Cardiac muscle cell (in vitro differentiated cells and primary cell): ENCODE measurements at regions not wholly inside any gene's neighbourhood (a gene's known extent, or its start where the extent isn't known, plus 50 kb on each side); places are given as distances from the start of the nearest gene placed in this dataset.

Source experiments
- DNase-seq, 2 donors: peaks; one replicate each; pipeline versions ENCODE4 v3.0.0 to v3.0.0-alpha.2; 2010 to 2017; ENCODE audit warnings: low read depth in 1 of 2, low spot score in 1 of 2
- H3K27ac ChIP-seq: fragments of 200-600 bp; sonication (generic); 2 replicates; pipeline ENCODE4 v1.5.1; 2016
- H3K27me3 ChIP-seq: fragments of 200-600 bp; sonication (generic); 2 replicates; pipeline ENCODE4 v1.6.0; 2016; ENCODE audit warnings: control low read depth
- H3K36me3 ChIP-seq: fragments of 200-600 bp; sonication (generic); 2 replicates; pipeline ENCODE4 v1.5.1; 2016; ENCODE audit warnings: control low read depth
- H3K4me1 ChIP-seq: fragments of 200-600 bp; sonication (generic); 2 replicates; pipeline ENCODE4 v1.8.1; 2017; ENCODE audit warnings: low read depth, mild to moderate bottlenecking, mixed run types
- H3K4me3 ChIP-seq: fragments of 200-600 bp; sonication (generic); 2 replicates; pipeline ENCODE4 v1.5.1; 2016; ENCODE audit warnings: mild to moderate bottlenecking
- H3K9me3 ChIP-seq: fragments of 200-600 bp; sonication (generic); 2 replicates; pipeline ENCODE4 v1.5.1; 2017; ENCODE audit warnings: low read depth, mild to moderate bottlenecking, control low read depth
- TF ChIP-seq, protein P1 (sequence below): IDR thresholded peaks from 2 replicates; pipeline ENCODE4 v1.5.1; 2012; ENCODE audit warnings: low read depth, mild to moderate bottlenecking, low read length

DNA sequence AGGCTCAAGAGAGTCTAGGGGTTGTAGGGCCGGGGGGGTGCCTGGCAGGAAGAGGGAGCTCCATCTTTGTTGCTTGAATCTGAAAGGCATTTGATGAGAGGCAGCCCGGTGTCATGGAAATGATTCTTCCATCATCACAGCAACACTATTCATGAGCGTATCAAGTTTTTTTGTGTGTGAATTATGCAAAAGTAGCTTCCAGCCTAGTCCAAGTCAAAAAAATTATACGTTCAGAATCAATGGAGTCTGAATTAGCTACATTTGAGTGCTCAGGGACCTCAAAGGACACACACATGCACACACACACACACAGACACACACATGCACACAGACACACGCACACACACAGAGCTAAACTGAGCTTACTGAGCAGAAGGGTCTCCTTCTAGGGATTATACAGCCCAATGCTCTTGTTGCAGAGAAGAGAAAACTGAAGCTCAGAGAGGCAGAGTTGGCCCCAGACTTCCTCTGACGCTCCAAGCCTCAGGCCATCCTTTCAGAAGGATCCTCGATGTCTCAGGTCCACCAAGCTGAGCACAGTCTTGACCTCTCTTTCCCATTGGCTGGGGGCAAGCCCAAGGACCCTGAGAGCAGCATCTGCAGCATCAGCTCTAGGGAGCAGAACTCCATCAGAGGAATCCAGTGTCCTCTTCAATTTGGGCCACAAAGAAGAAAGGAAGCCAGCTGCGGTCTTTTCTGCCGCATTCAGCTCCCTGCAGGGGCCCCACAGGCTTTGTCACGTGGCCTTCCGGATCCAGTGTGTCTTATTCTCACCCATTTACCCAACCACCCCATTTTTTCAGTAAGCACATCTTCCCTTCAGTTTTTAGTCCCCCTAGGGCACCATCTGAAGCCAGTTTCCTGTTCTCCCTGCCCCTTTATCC lies 228.0 kb downstream of the UACA start:
- TF ChIP-seq, protein P1, sequence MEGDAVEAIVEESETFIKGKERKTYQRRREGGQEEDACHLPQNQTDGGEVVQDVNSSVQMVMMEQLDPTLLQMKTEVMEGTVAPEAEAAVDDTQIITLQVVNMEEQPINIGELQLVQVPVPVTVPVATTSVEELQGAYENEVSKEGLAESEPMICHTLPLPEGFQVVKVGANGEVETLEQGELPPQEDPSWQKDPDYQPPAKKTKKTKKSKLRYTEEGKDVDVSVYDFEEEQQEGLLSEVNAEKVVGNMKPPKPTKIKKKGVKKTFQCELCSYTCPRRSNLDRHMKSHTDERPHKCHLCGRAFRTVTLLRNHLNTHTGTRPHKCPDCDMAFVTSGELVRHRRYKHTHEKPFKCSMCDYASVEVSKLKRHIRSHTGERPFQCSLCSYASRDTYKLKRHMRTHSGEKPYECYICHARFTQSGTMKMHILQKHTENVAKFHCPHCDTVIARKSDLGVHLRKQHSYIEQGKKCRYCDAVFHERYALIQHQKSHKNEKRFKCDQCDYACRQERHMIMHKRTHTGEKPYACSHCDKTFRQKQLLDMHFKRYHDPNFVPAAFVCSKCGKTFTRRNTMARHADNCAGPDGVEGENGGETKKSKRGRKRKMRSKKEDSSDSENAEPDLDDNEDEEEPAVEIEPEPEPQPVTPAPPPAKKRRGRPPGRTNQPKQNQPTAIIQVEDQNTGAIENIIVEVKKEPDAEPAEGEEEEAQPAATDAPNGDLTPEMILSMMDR = no peak
- DNase-seq = no peak
- no peak overlapping the region for H3K27ac ChIP-seq

DNA sequence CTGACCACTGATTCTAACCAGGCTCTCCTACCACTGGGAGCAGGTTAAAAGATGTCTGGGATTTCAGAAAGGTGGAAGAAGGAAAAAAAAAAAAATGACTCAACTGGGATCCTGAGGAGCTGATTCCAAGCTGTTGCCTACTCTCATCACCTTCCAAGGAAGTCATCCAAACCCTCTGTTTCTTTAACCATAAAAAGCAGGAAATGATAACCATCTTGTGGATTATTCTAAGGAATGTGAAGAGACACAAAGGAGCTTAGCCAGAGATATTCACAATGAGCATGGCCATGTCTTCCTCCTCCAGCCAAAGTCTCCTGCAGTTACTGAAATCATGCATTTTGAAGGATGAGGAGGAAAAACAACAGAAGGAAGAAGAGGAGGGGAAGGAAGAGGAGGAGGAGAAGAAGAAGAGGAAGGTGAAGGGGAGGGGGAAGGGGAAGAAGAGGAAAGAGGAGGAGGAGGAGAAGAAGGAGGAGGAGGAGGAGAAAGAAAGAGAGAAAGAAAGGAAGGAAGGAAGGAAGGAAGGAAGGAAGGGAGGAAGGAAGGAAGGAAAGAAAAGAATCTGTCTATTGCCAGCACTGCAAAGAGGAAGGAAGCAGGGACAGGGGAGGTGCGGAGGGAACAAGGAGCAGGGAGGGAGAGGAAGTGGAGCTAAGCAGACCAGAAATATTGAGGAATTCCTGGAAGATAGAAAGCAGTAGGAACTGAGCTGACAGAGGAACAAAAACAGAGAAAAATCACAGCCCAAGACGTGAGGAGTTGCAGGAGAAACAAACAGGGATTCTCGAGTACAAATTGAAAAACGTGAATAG lies 229.2 kb downstream of the UACA start:
- Histone ChIP-seq H3K36me3 (no peaks in the 10 kb centered on the region), H3K4me3 (no peak overlapping the region), H3K9me3 (no peaks in the 10 kb centered on the region), H3K27me3 (peaks cover 10% of the 10 kb centered on the region), H3K4me1 (no peaks in the 10 kb centered on the region), H3K27ac (no peak overlapping the region)
- TF ChIP-seq, protein P1 = no peak
- no peak for DNase-seq

More for the DNA sequence above, 228.0 kb downstream of the UACA start:
- Histone ChIP-seq H3K27me3 (peaks cover 10% of the 10 kb centered on the region), H3K9me3 (no peaks in the 10 kb centered on the region), H3K4me1 (no peaks in the 10 kb centered on the region), H3K36me3 (no peaks in the 10 kb centered on the region), H3K4me3 (no peak overlapping the region)

DNA sequence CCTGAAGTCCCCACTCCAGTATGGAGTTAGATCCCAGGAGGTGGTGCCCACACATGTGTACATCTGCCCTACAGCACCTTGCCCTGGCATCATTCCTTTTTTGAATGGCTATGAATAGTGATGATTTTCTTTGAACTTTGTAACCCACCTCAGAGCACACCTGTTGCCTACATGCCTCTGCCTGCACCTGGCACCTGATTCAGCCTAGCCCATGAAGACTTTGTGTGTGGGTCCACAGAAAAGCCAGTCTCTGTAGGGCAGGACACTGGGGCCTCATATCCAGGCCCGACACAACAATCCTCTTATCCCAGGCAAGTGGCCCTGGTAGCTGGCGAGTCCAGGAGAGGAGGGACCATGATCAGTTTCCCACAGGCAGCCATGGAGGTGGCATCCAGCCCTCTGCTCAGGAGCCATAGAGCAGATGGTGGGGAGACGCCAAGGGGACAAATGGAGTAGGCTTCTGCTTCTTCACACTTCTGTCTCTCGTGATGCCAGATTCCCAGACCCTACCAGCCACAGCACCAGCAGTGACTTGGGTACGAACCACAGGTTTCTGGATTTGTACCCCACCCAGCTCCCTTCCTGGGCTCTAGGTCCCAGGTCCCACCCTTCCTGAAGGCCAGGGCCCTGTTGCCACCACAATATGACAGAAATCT lies 230.7 kb downstream of the UACA start:
- TF ChIP-seq, protein P1 = no peak
- no peak overlapping the region for H3K27ac ChIP-seq
- no peaks in the 10 kb centered on the region for H3K36me3 ChIP-seq
- no peak overlapping the region for H3K4me3 ChIP-seq
- no peaks in the 10 kb centered on the region for H3K4me1 ChIP-seq
- no peak for DNase-seq
- H3K27me3 ChIP-seq = peaks cover 10% of the 10 kb centered on the region
- H3K9me3 ChIP-seq = no peaks in the 10 kb centered on the region

DNA sequence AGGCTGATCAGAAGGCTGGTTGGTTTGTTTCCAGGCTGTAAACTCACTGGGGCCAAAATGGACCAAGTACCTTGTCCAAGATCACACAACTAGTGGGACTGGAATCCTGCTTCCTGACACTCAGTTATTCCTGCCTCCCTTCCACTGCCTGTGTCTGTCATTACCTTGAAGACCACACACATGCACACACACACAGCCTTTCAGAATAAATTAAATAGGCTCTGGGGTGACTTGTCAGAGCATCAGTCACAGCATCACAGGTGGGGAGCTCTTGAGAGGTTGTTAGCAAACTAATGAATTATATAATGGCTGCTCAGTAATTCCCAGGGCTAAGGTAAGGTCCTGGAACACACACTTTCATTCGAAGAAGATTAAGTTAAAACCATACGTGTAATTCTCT lies 231.8 kb downstream of the UACA start:
- Histone ChIP-seq H3K27me3 (peaks cover 10% of the 10 kb centered on the region), H3K4me3 (no peak overlapping the region), H3K27ac (no peak overlapping the region), H3K9me3 (no peaks in the 10 kb centered on the region), H3K4me1 (peaks cover 3% of the 10 kb centered on the region), H3K36me3 (no peaks in the 10 kb centered on the region)
- DNase-seq = no peak
- TF ChIP-seq, protein P1 = no peak

DNA sequence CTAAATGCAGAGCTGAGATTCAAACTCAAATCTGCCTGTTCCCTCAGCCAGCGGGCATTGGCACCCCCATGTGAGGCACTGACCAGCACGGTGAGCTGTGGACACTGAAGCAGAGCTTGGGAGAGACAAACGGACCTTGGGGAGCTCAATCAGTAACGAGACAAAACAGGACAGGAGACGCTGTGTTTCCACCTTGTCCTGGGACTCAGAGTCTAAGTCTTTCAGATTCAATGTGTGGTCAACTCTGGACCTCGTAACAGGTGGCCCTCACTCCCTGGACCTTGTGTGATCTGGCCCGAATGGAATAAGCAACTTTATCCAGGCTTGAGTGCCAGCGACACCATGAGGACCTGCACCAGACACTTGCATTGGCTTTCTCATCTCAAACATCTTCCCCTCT lies 232.5 kb downstream of the UACA start:
- no peaks in the 10 kb centered on the region for H3K9me3 ChIP-seq
- H3K36me3 ChIP-seq = no peaks in the 10 kb centered on the region
- H3K27ac ChIP-seq = no peak overlapping the region
- peaks cover 3% of the 10 kb centered on the region for H3K4me1 ChIP-seq
- peaks cover 10% of the 10 kb centered on the region for H3K27me3 ChIP-seq
- no peak for DNase-seq
- TF ChIP-seq, protein P1 = no peak
- H3K4me3 ChIP-seq = no peak overlapping the region
